HEK293 (cell line): ENCODE measurements at regions not wholly inside any gene's neighbourhood (a gene's known extent, or its start where the extent isn't known, plus 50 kb on each side); places are given as distances from the start of the nearest gene placed in this dataset.

ENCODE experiments used
- CTCF ChIA-PET: fragments of 350-600 bp; formaldehyde crosslinking; extraction: SDS; loops from one replicate; lab custom pipeline; 2021; ENCODE audit warnings: antibody characterized with exemption; lab: Yijun Ruan, JAX
- POLR2A ChIA-PET: fragments of 300-600 bp; formaldehyde crosslinking; extraction: SDS; loops from one replicate; lab custom pipeline; 2020; ENCODE audit warnings: antibody characterized with exemption, inconsistent platforms; lab: Yijun Ruan, JAX
- H3K27ac ChIP-seq: fragments of 200-500 bp; sonication (Bioruptor generic); 2 replicates; pipeline ENCODE4 v1.5.1; 2014; ENCODE audit warnings: low read depth, low read length, control low read depth, inconsistent platforms; ENCODE audit errors: extremely low read depth
- H3K36me3 ChIP-seq, 2 experiments: fragments of 200-500 bp in 1 of 2; sonication (Bioruptor generic) in 1 of 2; 1 replicate in 1 of 2; 2 replicates in 1 of 2; pipeline ENCODE4 v1.5.1; 2014 to 2017; ENCODE audit warnings: inconsistent platforms in 2 of 2, low read length in 2 of 2; ENCODE audit not compliant: control insufficient read depth in 2 of 2, insufficient read depth in 1 of 2
- H3K4me1 ChIP-seq: fragments of 200-500 bp; sonication (Bioruptor generic); 2 replicates; pipeline ENCODE4 v1.5.1; 2014; ENCODE audit warnings: mild to moderate bottlenecking, low read length, inconsistent platforms; ENCODE audit not compliant: control insufficient read depth, insufficient read depth
- H3K4me3 ChIP-seq: 2 replicates; pipeline ENCODE4 v1.5.1; 2011; ENCODE audit warnings: low read depth, mild to moderate bottlenecking, control low read depth, low read length, moderate library complexity
- H3K9me3 ChIP-seq: fragments of 200-500 bp; sonication (Bioruptor generic); 2 replicates; pipeline ENCODE4 v1.5.1; 2014; ENCODE audit warnings: low read depth, low read length, inconsistent platforms; ENCODE audit not compliant: control insufficient read depth, insufficient read depth
- FEZF1 ChIP-seq: fragments of 450-650 bp; formaldehyde crosslinking; IDR thresholded peaks from 2 replicates; pipeline ENCODE4 v1.5.1; 2016; ENCODE audit warnings: missing biosample characterization, missing genetic modification characterization
- GLIS1 ChIP-seq: fragments of 450-650 bp; formaldehyde crosslinking; IDR thresholded peaks from 2 replicates; pipeline ENCODE4 v1.5.1; 2016; ENCODE audit warnings: missing biosample characterization, missing genetic modification characterization
- KLF7 ChIP-seq: fragments of 450-650 bp; formaldehyde crosslinking; IDR thresholded peaks from 2 replicates; pipeline ENCODE4 v1.5.1; 2016; ENCODE audit warnings: missing biosample characterization, missing genetic modification characterization, borderline replicate concordance
- KLF8 ChIP-seq: fragments of 450-650 bp; formaldehyde crosslinking; IDR thresholded peaks from 2 replicates; pipeline ENCODE4 v1.5.1; 2016; ENCODE audit warnings: missing biosample characterization, missing genetic modification characterization
- MEIS1 ChIP-seq: sonication (generic); formaldehyde crosslinking; IDR thresholded peaks from 2 replicates; pipeline ENCODE4 v1.8.1; 2022; ENCODE audit warnings: missing genetic modification reagents, mild to moderate bottlenecking, borderline replicate concordance
- OSR2 ChIP-seq: fragments of 450-650 bp; formaldehyde crosslinking; IDR thresholded peaks from 2 replicates; pipeline ENCODE4 v1.5.1; 2016; ENCODE audit warnings: missing biosample characterization, missing genetic modification characterization
- RBAK ChIP-seq: fragments of 450-650 bp; formaldehyde crosslinking; IDR thresholded peaks from 2 replicates; pipeline ENCODE4 v1.5.1; 2016; ENCODE audit warnings: missing biosample characterization, missing genetic modification characterization
- SALL2 ChIP-seq: fragments of 450-650 bp; formaldehyde crosslinking; IDR thresholded peaks from 2 replicates; pipeline ENCODE4 v1.5.0; 2017; ENCODE audit warnings: missing biosample characterization, mild to moderate bottlenecking, missing genetic modification characterization, borderline replicate concordance
- SCRT1 ChIP-seq: fragments of 450-650 bp; formaldehyde crosslinking; IDR thresholded peaks from 2 replicates; pipeline ENCODE4 v1.5.1; 2016; ENCODE audit warnings: missing biosample characterization, missing genetic modification characterization, borderline replicate concordance
- SP3 ChIP-seq: fragments of 450-650 bp; formaldehyde crosslinking; IDR thresholded peaks from 2 replicates; pipeline ENCODE4 v1.5.1; 2016; ENCODE audit warnings: missing biosample characterization, missing genetic modification characterization
- TRIM28 ChIP-seq: IDR thresholded peaks from 2 replicates; pipeline ENCODE4 v1.6.1; 2011; ENCODE audit warnings: low read length, control low read depth, borderline replicate concordance
- YY2 ChIP-seq: fragments of 450-650 bp; formaldehyde crosslinking; IDR thresholded peaks from 2 replicates; pipeline ENCODE4 v1.5.1; 2016; ENCODE audit warnings: missing biosample characterization, missing genetic modification characterization
- ZBTB7A ChIP-seq: fragments of 450-650 bp; formaldehyde crosslinking; IDR thresholded peaks from 2 replicates; pipeline ENCODE4 v1.5.1; 2016; ENCODE audit warnings: low read depth, missing biosample characterization, missing genetic modification characterization
- ZBTB8A ChIP-seq: fragments of 450-650 bp; formaldehyde crosslinking; IDR thresholded peaks from 2 replicates; pipeline ENCODE4 v1.5.1; 2016; ENCODE audit warnings: missing biosample characterization, missing genetic modification characterization
- ZNF157 ChIP-seq: fragments of 450-650 bp; formaldehyde crosslinking; IDR thresholded peaks from 2 replicates; pipeline ENCODE4 v1.5.1; 2016; ENCODE audit warnings: missing biosample characterization, missing genetic modification characterization
- ZNF184 ChIP-seq: fragments of 450-650 bp; IDR thresholded peaks from 2 replicates; pipeline ENCODE4 v1.5.1; 2018; ENCODE audit warnings: missing biosample characterization, mild to moderate bottlenecking, missing genetic modification characterization
- ZNF311 ChIP-seq: fragments of 450-650 bp; formaldehyde crosslinking; IDR thresholded peaks from 2 replicates; pipeline ENCODE4 v1.5.1; 2017; ENCODE audit warnings: missing biosample characterization, missing genetic modification characterization, borderline replicate concordance
- ZNF433 ChIP-seq: fragments of 450-650 bp; formaldehyde crosslinking; IDR thresholded peaks from 2 replicates; pipeline ENCODE4 v1.5.1; 2016; ENCODE audit warnings: missing biosample characterization, missing genetic modification characterization, low read depth
- ZNF548 ChIP-seq: fragments of 450-650 bp; formaldehyde crosslinking; IDR thresholded peaks from 2 replicates; pipeline ENCODE4 v1.5.1; 2016; ENCODE audit warnings: missing biosample characterization, missing genetic modification characterization
- ZNF549 ChIP-seq: fragments of 450-650 bp; IDR thresholded peaks from 2 replicates; pipeline ENCODE4 v1.5.1; 2018; ENCODE audit warnings: missing biosample characterization, missing genetic modification characterization, mild to moderate bottlenecking, inconsistent platforms, moderate library complexity
- ZNF558 ChIP-seq: fragments of 450-650 bp; formaldehyde crosslinking; IDR thresholded peaks from 2 replicates; pipeline ENCODE4 v1.5.1; 2016; ENCODE audit warnings: missing biosample characterization, missing genetic modification characterization
- ZNF585B ChIP-seq: fragments of 450-650 bp; formaldehyde crosslinking; IDR thresholded peaks from 2 replicates; pipeline ENCODE4 v1.5.1; 2016; ENCODE audit warnings: missing biosample characterization, missing genetic modification characterization
- ZNF610 ChIP-seq: fragments of 450-650 bp; formaldehyde crosslinking; IDR thresholded peaks from 2 replicates; pipeline ENCODE4 v1.5.1; 2016; ENCODE audit warnings: missing biosample characterization, missing genetic modification characterization, borderline replicate concordance
- ZNF621 ChIP-seq: fragments of 450-650 bp; formaldehyde crosslinking; IDR thresholded peaks from 2 replicates; pipeline ENCODE4 v1.5.1; 2017; ENCODE audit warnings: missing biosample characterization, missing genetic modification characterization
- ZNF624 ChIP-seq: fragments of 450-650 bp; formaldehyde crosslinking; IDR thresholded peaks from 2 replicates; pipeline ENCODE4 v1.5.1; 2017; ENCODE audit warnings: missing biosample characterization, missing genetic modification characterization
- ZNF777 ChIP-seq: fragments of 450-650 bp; formaldehyde crosslinking; IDR thresholded peaks from 2 replicates; pipeline ENCODE4 v1.5.1; 2017; ENCODE audit warnings: missing biosample characterization, missing genetic modification characterization, borderline replicate concordance
- ZNF791 ChIP-seq: fragments of 450-650 bp; formaldehyde crosslinking; IDR thresholded peaks from 2 replicates; pipeline ENCODE4 v1.5.1; 2016; ENCODE audit warnings: missing biosample characterization, missing genetic modification characterization
- TF ChIP-seq, protein P1 (sequence below): IDR thresholded peaks from 2 replicates; pipeline ENCODE4 v1.6.1; 2011; ENCODE audit warnings: mild to moderate bottlenecking, low read depth, low read length, borderline replicate concordance
- TF ChIP-seq, protein P2 (sequence below): fragments of 450-650 bp; IDR thresholded peaks from 2 replicates; pipeline ENCODE4 v1.5.1; 2018; ENCODE audit warnings: missing biosample characterization, missing genetic modification characterization
- TF ChIP-seq, protein P3 (sequence below): fragments of 450-650 bp; formaldehyde crosslinking; IDR thresholded peaks from 2 replicates; pipeline ENCODE4 v1.5.1; 2017; ENCODE audit warnings: missing biosample characterization, missing genetic modification characterization

DNA sequence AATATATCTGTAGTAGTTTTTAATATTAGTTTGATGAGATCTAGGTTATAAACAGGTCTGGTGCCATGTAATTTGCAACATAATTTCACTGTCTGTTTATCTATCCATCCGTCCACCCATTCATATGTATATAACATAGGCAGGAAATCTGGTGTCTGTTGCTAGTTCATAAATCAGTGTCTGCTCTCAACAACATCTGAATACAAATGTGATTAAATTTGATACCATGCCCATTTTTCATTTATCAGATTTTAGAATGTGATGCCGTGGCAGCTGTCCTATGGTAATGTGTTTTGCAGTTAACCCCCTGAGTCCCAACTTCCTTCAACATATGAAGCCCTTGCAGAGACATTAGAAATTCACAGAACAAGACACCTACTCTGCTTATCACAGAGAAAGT lies 228.4 kb downstream of the CMPK2 start:
- CTCF ChIA-PET: no interaction called here
- no peak overlapping the region for H3K4me3 ChIP-seq
- no peaks in the 10 kb centered on the region for H3K9me3 ChIP-seq
- no peak overlapping the region for H3K27ac ChIP-seq
- no peak for TF ChIP-seq ZNF184 (tag by site-specific recombination)
- no peak for TF ChIP-seq YY2 (tag by site-specific recombination)
- TF ChIP-seq ZNF585B: no peak
- no peak for TF ChIP-seq ZBTB8A (tag by site-specific recombination)
- no peak for TF ChIP-seq ZNF157 (tag by site-specific recombination)
- TF ChIP-seq SCRT1 (tag by site-specific recombination): no peak
- TF ChIP-seq ZNF558 (tag by site-specific recombination): no peak
- no peak for TF ChIP-seq OSR2 (tag by site-specific recombination)
- no peak for TF ChIP-seq SP3 (tag by site-specific recombination)
- no peak for TF ChIP-seq ZNF548 (tag by site-specific recombination)
- TF ChIP-seq ZBTB7A (tag by site-specific recombination): no peak
- TF ChIP-seq, protein P1, sequence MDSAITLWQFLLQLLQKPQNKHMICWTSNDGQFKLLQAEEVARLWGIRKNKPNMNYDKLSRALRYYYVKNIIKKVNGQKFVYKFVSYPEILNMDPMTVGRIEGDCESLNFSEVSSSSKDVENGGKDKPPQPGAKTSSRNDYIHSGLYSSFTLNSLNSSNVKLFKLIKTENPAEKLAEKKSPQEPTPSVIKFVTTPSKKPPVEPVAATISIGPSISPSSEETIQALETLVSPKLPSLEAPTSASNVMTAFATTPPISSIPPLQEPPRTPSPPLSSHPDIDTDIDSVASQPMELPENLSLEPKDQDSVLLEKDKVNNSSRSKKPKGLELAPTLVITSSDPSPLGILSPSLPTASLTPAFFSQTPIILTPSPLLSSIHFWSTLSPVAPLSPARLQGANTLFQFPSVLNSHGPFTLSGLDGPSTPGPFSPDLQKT: no peak
- TF ChIP-seq, protein P2, sequence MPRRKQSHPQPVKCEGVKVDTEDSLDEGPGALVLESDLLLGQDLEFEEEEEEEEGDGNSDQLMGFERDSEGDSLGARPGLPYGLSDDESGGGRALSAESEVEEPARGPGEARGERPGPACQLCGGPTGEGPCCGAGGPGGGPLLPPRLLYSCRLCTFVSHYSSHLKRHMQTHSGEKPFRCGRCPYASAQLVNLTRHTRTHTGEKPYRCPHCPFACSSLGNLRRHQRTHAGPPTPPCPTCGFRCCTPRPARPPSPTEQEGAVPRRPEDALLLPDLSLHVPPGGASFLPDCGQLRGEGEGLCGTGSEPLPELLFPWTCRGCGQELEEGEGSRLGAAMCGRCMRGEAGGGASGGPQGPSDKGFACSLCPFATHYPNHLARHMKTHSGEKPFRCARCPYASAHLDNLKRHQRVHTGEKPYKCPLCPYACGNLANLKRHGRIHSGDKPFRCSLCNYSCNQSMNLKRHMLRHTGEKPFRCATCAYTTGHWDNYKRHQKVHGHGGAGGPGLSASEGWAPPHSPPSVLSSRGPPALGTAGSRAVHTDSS (tag by site-specific recombination): no peak
- no peaks in the 10 kb centered on the region for H3K4me1 ChIP-seq
- POLR2A ChIA-PET: no interaction called here
- H3K36me3 ChIP-seq: no peaks in the 10 kb centered on the region

DNA sequence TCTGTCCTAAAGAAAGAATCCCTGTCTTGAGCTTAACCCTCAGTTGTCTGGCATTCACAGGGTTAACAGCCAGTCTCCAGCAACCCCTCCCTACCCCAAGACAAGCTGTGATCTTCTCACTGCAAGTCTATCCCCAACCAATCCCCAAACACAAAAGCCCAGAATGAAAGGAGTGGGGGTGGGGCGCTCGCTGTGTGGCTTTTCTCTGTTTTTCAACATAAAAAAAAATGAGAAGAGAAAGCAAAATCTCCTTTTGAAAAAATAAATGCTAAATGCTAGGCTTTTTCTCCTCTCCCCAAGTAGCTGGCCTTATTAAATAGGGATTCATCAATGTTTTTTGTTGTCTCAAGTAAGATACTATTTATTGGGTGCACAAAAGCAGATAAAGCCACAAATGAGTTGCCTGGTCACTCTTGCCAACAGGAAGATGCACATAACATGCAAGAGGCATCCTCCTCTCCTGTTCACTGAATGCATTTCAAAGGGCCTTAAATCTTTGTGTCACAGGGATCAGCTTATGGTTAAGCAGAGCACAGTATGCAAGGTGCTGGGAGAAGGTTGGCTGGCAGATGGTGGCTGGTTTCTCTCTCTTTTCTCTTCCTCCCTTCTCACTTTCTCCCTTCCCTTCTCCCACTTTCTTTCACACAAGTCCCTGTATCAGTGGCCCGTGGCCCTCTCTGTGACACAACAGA lies 225.6 kb downstream of the CMPK2 start:
- no peak overlapping the region for H3K27ac ChIP-seq
- no peaks in the 10 kb centered on the region for H3K4me1 ChIP-seq
- H3K4me3 ChIP-seq: no peak overlapping the region
- no peaks in the 10 kb centered on the region for H3K36me3 ChIP-seq
- ChIA-PET CTCF (no interaction called here), POLR2A (no interaction called here)
- no peak for TF ChIP-seq GLIS1 (tag by site-specific recombination)
- no peak for TF ChIP-seq ZNF621 (tag by site-specific recombination)
- no peak for TF ChIP-seq SCRT1 (tag by site-specific recombination)
- TF ChIP-seq KLF7 (tag by site-specific recombination): no peak
- TF ChIP-seq ZNF777 (tag by site-specific recombination): no peak
- TF ChIP-seq SALL2 (tag by site-specific recombination): no peak
- TF ChIP-seq ZNF433 (tag by site-specific recombination): no peak
- TF ChIP-seq ZNF549: no peak
- no peak for TF ChIP-seq OSR2 (tag by site-specific recombination)
- no peak for TF ChIP-seq KLF8
- TF ChIP-seq, protein P3, sequence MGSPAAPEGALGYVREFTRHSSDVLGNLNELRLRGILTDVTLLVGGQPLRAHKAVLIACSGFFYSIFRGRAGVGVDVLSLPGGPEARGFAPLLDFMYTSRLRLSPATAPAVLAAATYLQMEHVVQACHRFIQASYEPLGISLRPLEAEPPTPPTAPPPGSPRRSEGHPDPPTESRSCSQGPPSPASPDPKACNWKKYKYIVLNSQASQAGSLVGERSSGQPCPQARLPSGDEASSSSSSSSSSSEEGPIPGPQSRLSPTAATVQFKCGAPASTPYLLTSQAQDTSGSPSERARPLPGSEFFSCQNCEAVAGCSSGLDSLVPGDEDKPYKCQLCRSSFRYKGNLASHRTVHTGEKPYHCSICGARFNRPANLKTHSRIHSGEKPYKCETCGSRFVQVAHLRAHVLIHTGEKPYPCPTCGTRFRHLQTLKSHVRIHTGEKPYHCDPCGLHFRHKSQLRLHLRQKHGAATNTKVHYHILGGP (tag by site-specific recombination): no peak
- TF ChIP-seq ZNF311 (tag by site-specific recombination): no peak
- TF ChIP-seq TRIM28: no peak
- no peak for TF ChIP-seq MEIS1
- TF ChIP-seq YY2 (tag by site-specific recombination): no peak
- no peak for TF ChIP-seq FEZF1
- TF ChIP-seq ZNF624 (tag by site-specific recombination): no peak
- TF ChIP-seq ZNF791 (tag by site-specific recombination): no peak
- TF ChIP-seq ZNF610 (tag by site-specific recombination): no peak
- no peak for TF ChIP-seq RBAK (tag by site-specific recombination)
- no peaks in the 10 kb centered on the region for H3K9me3 ChIP-seq
